OCI-LY1 (cell line): ENCODE measurements at regions not wholly inside any gene's neighbourhood (a gene's known extent, or its start where the extent isn't known, plus 50 kb on each side); places are given as distances from the start of the nearest gene placed in this dataset.

ENCODE experiments used
- H2AFZ ChIP-seq: fragments of 200-600 bp; sonication (generic), shearing (Covaris generic); 2 replicates; pipeline ENCODE4 v1.6.0; 2014; ENCODE audit warnings: antibody characterized with exemption, mild to moderate bottlenecking, low read length
- H3F3A ChIP-seq: fragments of 200-600 bp; sonication (generic), shearing (Covaris generic); 2 replicates; pipeline ENCODE4 v1.6.0; 2014; ENCODE audit warnings: mild to moderate bottlenecking, antibody characterized with exemption, low read length, moderate library complexity; ENCODE audit not compliant: insufficient read depth
- H3K27ac ChIP-seq: fragments of 200-600 bp; sonication (generic); 2 replicates; pipeline ENCODE4 v1.5.1; 2014; ENCODE audit warnings: low read length, mixed run types, mild to moderate bottlenecking, low read depth; ENCODE audit not compliant: poor library complexity, severe bottlenecking
- H3K27me3 ChIP-seq: fragments of 200-600 bp; sonication (generic); 2 replicates; pipeline ENCODE4 v1.6.0; 2014; ENCODE audit warnings: antibody characterized with exemption, mild to moderate bottlenecking, low read length, moderate library complexity; ENCODE audit not compliant: insufficient read depth
- H3K36me3 ChIP-seq: fragments of 200-600 bp; sonication (generic); 2 replicates; pipeline ENCODE4 v1.6.1; 2014; ENCODE audit warnings: mild to moderate bottlenecking, antibody characterized with exemption, low read length, moderate library complexity, mixed read lengths; ENCODE audit not compliant: insufficient read depth
- H3K4me1 ChIP-seq: fragments of 200-600 bp; sonication (generic); 2 replicates; pipeline ENCODE4 v1.5.1; 2014; ENCODE audit warnings: mild to moderate bottlenecking, low read length, moderate library complexity; ENCODE audit not compliant: insufficient read depth, severe bottlenecking
- H3K4me2 ChIP-seq: fragments of 200-600 bp; sonication (generic), shearing (Covaris generic); 2 replicates; pipeline ENCODE4 v1.6.1; 2014; ENCODE audit warnings: low read length
- H3K4me3 ChIP-seq: fragments of 200-600 bp; sonication (generic); 2 replicates; pipeline ENCODE4 v1.5.1; 2014; ENCODE audit warnings: low read length, low read depth, mild to moderate bottlenecking, mixed read lengths; ENCODE audit not compliant: poor library complexity, severe bottlenecking
- H3K79me2 ChIP-seq: fragments of 200-600 bp; shearing (Covaris generic); 2 replicates; pipeline ENCODE4 v1.6.1; 2016; ENCODE audit warnings: mixed run types, low read length, mixed read lengths; ENCODE audit not compliant: insufficient read depth
- H3K9ac ChIP-seq: fragments of 200-600 bp; sonication (generic), shearing (Covaris generic); 2 replicates; pipeline ENCODE4 v1.6.1; 2014; ENCODE audit warnings: mild to moderate bottlenecking, low read length, mixed read lengths
- H3K9me2 ChIP-seq: fragments of 200-600 bp; sonication (generic), shearing (Covaris generic); 2 replicates; pipeline ENCODE4 v1.6.1; 2014; ENCODE audit warnings: low read depth, mild to moderate bottlenecking, low read length, mixed read lengths
- H3K9me3 ChIP-seq: fragments of 200-600 bp; shearing (Covaris generic); 2 replicates; pipeline ENCODE4 v1.6.1; 2014; ENCODE audit warnings: low read length, mixed read lengths
- H4K20me1 ChIP-seq: fragments of 200-600 bp; sonication (generic), shearing (Covaris generic); 2 replicates; pipeline ENCODE4 v1.6.0; 2016; ENCODE audit warnings: mild to moderate bottlenecking, low read length; ENCODE audit not compliant: insufficient read depth
- CTCF ChIP-seq: fragments of 200-600 bp; sonication (generic), shearing (Covaris generic); IDR thresholded peaks from 2 replicates; pipeline ENCODE4 v1.5.1; 2017; ENCODE audit warnings: mild to moderate bottlenecking, antibody characterized with exemption, low read length, moderate library complexity, mixed read lengths
- EZH2 ChIP-seq: fragments of 200-600 bp; sonication (generic), shearing (Covaris generic); IDR thresholded peaks from 2 replicates; pipeline ENCODE4 v1.8.0; 2017; ENCODE audit warnings: borderline replicate concordance, mixed run types, mild to moderate bottlenecking, antibody characterized with exemption, low read length, moderate library complexity, mixed read lengths

GRCh38 chr15:70286113-70286806 lies 188.5 kb upstream of the TLE3 start:
- Histone ChIP-seq H3K9ac (no peak overlapping the region), H3K4me3 (no peak overlapping the region), H3F3A (no peaks in the 10 kb centered on the region), H3K4me2 (no peak overlapping the region), H4K20me1 (no peaks in the 10 kb centered on the region), H3K27ac (no peak overlapping the region), H3K36me3 (no peaks in the 10 kb centered on the region), H3K9me3 (no peaks in the 10 kb centered on the region), H3K27me3 (no peaks in the 10 kb centered on the region), H3K79me2 (no peaks in the 10 kb centered on the region), H2AFZ (no peak overlapping the region), H3K4me1 (peaks cover 8% of the 10 kb centered on the region), H3K9me2 (no peaks in the 10 kb centered on the region)
- TF ChIP-seq EZH2 (no peak), CTCF (no peak)

- H3K9me3 ChIP-seq, result no peaks in the 10 kb centered on the region
- no peak overlapping the region for H3K27ac ChIP-seq
- H3K36me3 ChIP-seq, result no peaks in the 10 kb centered on the region
- H4K20me1 ChIP-seq, result no peaks in the 10 kb centered on the region
- no peaks in the 10 kb centered on the region for H3K27me3 ChIP-seq
- H3F3A ChIP-seq, result no peaks in the 10 kb centered on the region
- H3K4me3 ChIP-seq, result no peak overlapping the region
- H3K4me1 ChIP-seq, result peaks cover 10% of the 10 kb centered on the region
- no peaks in the 10 kb centered on the region for H3K79me2 ChIP-seq
- no peak overlapping the region for H3K4me2 ChIP-seq
- H2AFZ ChIP-seq, result no peak overlapping the region
- H3K9ac ChIP-seq, result no peak overlapping the region
- H3K9me2 ChIP-seq, result no peaks in the 10 kb centered on the region
- no peak for TF ChIP-seq CTCF
- TF ChIP-seq EZH2, result no peak
These were observed 186.9 kb upstream of the TLE3 start for GRCh38 chr15:70284438-70285214.

GRCh38 chr15:70283511-70283910 lies 185.8 kb upstream of the TLE3 start:
- Histone ChIP-seq H3K4me1 (peaks cover 10% of the 10 kb centered on the region), H3K27me3 (no peaks in the 10 kb centered on the region), H3K9me2 (no peaks in the 10 kb centered on the region), H3K79me2 (no peaks in the 10 kb centered on the region), H3K27ac (no peak overlapping the region), H3K4me3 (no peak overlapping the region), H3K9ac (no peak overlapping the region), H3F3A (no peaks in the 10 kb centered on the region), H3K9me3 (no peaks in the 10 kb centered on the region), H3K36me3 (no peaks in the 10 kb centered on the region), H4K20me1 (no peaks in the 10 kb centered on the region), H3K4me2 (no peak overlapping the region), H2AFZ (no peak overlapping the region)
- TF ChIP-seq CTCF (no peak), EZH2 (no peak)
